ENCODE measurements at regions not wholly inside any gene's neighbourhood (a gene's known extent, or its start where the extent isn't known, plus 50 kb on each side); places are given as distances from the start of the nearest gene placed in this dataset.

GRCh38 chr7:98679741-98680140, 62.7 kb downstream of the NPTX2 start:
- no peak for FAIRE-seq
- TF ChIP-seq POLR2A (IDR thresholded peaks at IDR 0.05; ENCODE audit: low read depth, low read length) = no peak
- no peak for TF ChIP-seq TAF1 (IDR thresholded peaks at IDR 0.05; ENCODE audit: borderline replicate concordance, low read depth, low read length)
- TF ChIP-seq POLR2AphosphoS5 (IDR thresholded peaks at IDR 0.05; ENCODE audit: low read depth, low read length) = no peak

GRCh38 chr7:98681511-98681910, 64.4 kb downstream of the NPTX2 start:
- TF ChIP-seq TAF1 (IDR thresholded peaks at IDR 0.05; ENCODE audit: borderline replicate concordance, low read depth, low read length) = no peak
- TF ChIP-seq POLR2A (IDR thresholded peaks at IDR 0.05; ENCODE audit: low read depth, low read length) = no peak
- no peak for TF ChIP-seq POLR2AphosphoS5 (IDR thresholded peaks at IDR 0.05; ENCODE audit: low read depth, low read length)
- DNase-seq (ENCODE audit: insufficient read length) (no peak), FAIRE-seq (no peak)

More at GRCh38 chr7:98679741-98680140, 62.7 kb downstream of the NPTX2 start:
- no peak for DNase-seq (ENCODE audit: insufficient read length)

- FAIRE-seq (no peak), DNase-seq (ENCODE audit: insufficient read length) (no peak)
- TF ChIP-seq POLR2A (IDR thresholded peaks at IDR 0.05; ENCODE audit: low read depth, low read length) (no peak), POLR2AphosphoS5 (IDR thresholded peaks at IDR 0.05; ENCODE audit: low read depth, low read length) (no peak), TAF1 (IDR thresholded peaks at IDR 0.05; ENCODE audit: borderline replicate concordance, low read depth, low read length) (no peak)
Measured at GRCh38 chr7:98681951-98682350, 64.9 kb downstream of the NPTX2 start.

- TF ChIP-seq TAF1 (IDR thresholded peaks at IDR 0.05; ENCODE audit: borderline replicate concordance, low read depth, low read length) (no peak), POLR2A (IDR thresholded peaks at IDR 0.05; ENCODE audit: low read depth, low read length) (no peak), POLR2AphosphoS5 (IDR thresholded peaks at IDR 0.05; ENCODE audit: low read depth, low read length) (no peak)
- FAIRE-seq = no peak
Measured at GRCh38 chr7:98683514-98683913, 66.4 kb downstream of the NPTX2 start.

GRCh38 chr7:98685541-98685940, 68.5 kb downstream of the NPTX2 start:
- no peak for TF ChIP-seq TAF1 (IDR thresholded peaks at IDR 0.05; ENCODE audit: borderline replicate concordance, low read depth, low read length)
- TF ChIP-seq POLR2AphosphoS5 (IDR thresholded peaks at IDR 0.05; ENCODE audit: low read depth, low read length) = no peak
- no peak for TF ChIP-seq POLR2A (IDR thresholded peaks at IDR 0.05; ENCODE audit: low read depth, low read length)
- FAIRE-seq = no peak
- no peak for DNase-seq (ENCODE audit: insufficient read length)

More at GRCh38 chr7:98683514-98683913, 66.4 kb downstream of the NPTX2 start:
- no peak for DNase-seq (ENCODE audit: insufficient read length)

GRCh38 chr7:98686466-98687080, 69.5 kb downstream of the NPTX2 start:
- TF ChIP-seq POLR2A (IDR thresholded peaks at IDR 0.05; ENCODE audit: low read depth, low read length) = no peak
- TF ChIP-seq POLR2AphosphoS5 (IDR thresholded peaks at IDR 0.05; ENCODE audit: low read depth, low read length) = no peak
- no peak for TF ChIP-seq TAF1 (IDR thresholded peaks at IDR 0.05; ENCODE audit: borderline replicate concordance, low read depth, low read length)
- no peak for FAIRE-seq
- no peak for DNase-seq (ENCODE audit: insufficient read length)

- no peak for FAIRE-seq
- DNase-seq (ENCODE audit: insufficient read length) = no peak
Measured at GRCh38 chr7:98687111-98687751, 70.1 kb downstream of the NPTX2 start.

GRCh38 chr7:98691619-98692018, 74.5 kb downstream of the NPTX2 start:
- TF ChIP-seq POLR2AphosphoS5 (IDR thresholded peaks at IDR 0.05; ENCODE audit: low read depth, low read length) (no peak), TAF1 (IDR thresholded peaks at IDR 0.05; ENCODE audit: borderline replicate concordance, low read depth, low read length) (no peak), POLR2A (IDR thresholded peaks at IDR 0.05; ENCODE audit: low read depth, low read length) (no peak)
- FAIRE-seq = no peak
- DNase-seq (ENCODE audit: insufficient read length) = no peak

More at GRCh38 chr7:98687111-98687751, 70.1 kb downstream of the NPTX2 start:
- no peak for TF ChIP-seq TAF1 (IDR thresholded peaks at IDR 0.05; ENCODE audit: borderline replicate concordance, low read depth, low read length)
- no peak for TF ChIP-seq POLR2A (IDR thresholded peaks at IDR 0.05; ENCODE audit: low read depth, low read length)
- TF ChIP-seq POLR2AphosphoS5 (IDR thresholded peaks at IDR 0.05; ENCODE audit: low read depth, low read length) = no peak

- TF ChIP-seq POLR2A (IDR thresholded peaks at IDR 0.05; ENCODE audit: low read depth, low read length) = no peak
- TF ChIP-seq TAF1 (IDR thresholded peaks at IDR 0.05; ENCODE audit: borderline replicate concordance, low read depth, low read length) = no peak
- TF ChIP-seq POLR2AphosphoS5 (IDR thresholded peaks at IDR 0.05; ENCODE audit: low read depth, low read length) = no peak
- DNase-seq (ENCODE audit: insufficient read length) (no peak), FAIRE-seq (no peak)
Measured at GRCh38 chr7:98697083-98697482, 80.0 kb downstream of the NPTX2 start.

GRCh38 chr7:98697485-98698240, 80.6 kb downstream of the NPTX2 start:
- FAIRE-seq (no peak), DNase-seq (ENCODE audit: insufficient read length) (no peak)
- no peak for TF ChIP-seq POLR2AphosphoS5 (IDR thresholded peaks at IDR 0.05; ENCODE audit: low read depth, low read length)
- TF ChIP-seq TAF1 (IDR thresholded peaks at IDR 0.05; ENCODE audit: borderline replicate concordance, low read depth, low read length) = no peak
- TF ChIP-seq POLR2A (IDR thresholded peaks at IDR 0.05; ENCODE audit: low read depth, low read length) = no peak

GRCh38 chr7:98698976-98699375, 81.9 kb downstream of the NPTX2 start:
- TF ChIP-seq POLR2A (IDR thresholded peaks at IDR 0.05; ENCODE audit: low read depth, low read length) = no peak
- FAIRE-seq = no peak
- no peak for DNase-seq (ENCODE audit: insufficient read length)

- FAIRE-seq (no peak), DNase-seq (ENCODE audit: insufficient read length) (no peak)
- TF ChIP-seq POLR2A (IDR thresholded peaks at IDR 0.05; ENCODE audit: low read depth, low read length) = no peak
- no peak for TF ChIP-seq POLR2AphosphoS5 (IDR thresholded peaks at IDR 0.05; ENCODE audit: low read depth, low read length)
- TF ChIP-seq TAF1 (IDR thresholded peaks at IDR 0.05; ENCODE audit: borderline replicate concordance, low read depth, low read length) = no peak
Measured at GRCh38 chr7:98700533-98700932, 83.4 kb downstream of the NPTX2 start.
